ENCODE measurements at regions not wholly inside any gene's neighbourhood (a gene's known extent, or its start where the extent isn't known, plus 50 kb on each side); places are given as distances from the start of the nearest gene placed in this dataset.

GRCh38 chr2:34340307-34340706, 741.2 kb upstream of the FAM98A start:
- TF ChIP-seq POLR2AphosphoS5 (IDR thresholded peaks at IDR 0.05) (no peak), CTCF (IDR thresholded peaks at IDR 0.05; ENCODE audit: poor library complexity, severe bottlenecking) (no peak), RAD21 (conservative IDR thresholded peaks at IDR 0.05) (no peak), TAF1 (IDR thresholded peaks at IDR 0.05; ENCODE audit: low read depth) (no peak), SMC3 (conservative IDR thresholded peaks at IDR 0.05; ENCODE audit: poor library complexity) (no peak)
